MM.1S (cell line): ENCODE measurements at regions not wholly inside any gene's neighbourhood (a gene's known extent, or its start where the extent isn't known, plus 50 kb on each side); places are given as distances from the start of the nearest gene placed in this dataset.

Experiments
- DNase-seq: peaks from one replicate; pipeline ENCODE4 v3.0.0-alpha.2; 2015
- H2AFZ ChIP-seq: fragments of 300-600 bp; sonication (generic); 2 replicates; pipeline ENCODE4 v1.6.0; 2016; ENCODE audit warnings: antibody characterized with exemption, low read length
- H3F3A ChIP-seq: fragments of 300-600 bp; sonication (generic); 2 replicates; pipeline ENCODE4 v1.6.1; 2016; ENCODE audit warnings: mild to moderate bottlenecking, antibody characterized with exemption, low read length, moderate library complexity, mixed read lengths; ENCODE audit not compliant: insufficient read depth
- H3K27ac ChIP-seq: fragments of 300-600 bp; sonication (generic); 2 replicates; pipeline ENCODE4 v1.5.1; 2016; ENCODE audit warnings: mild to moderate bottlenecking, low read length
- H3K27me3 ChIP-seq: fragments of 300-600 bp; sonication (generic); replicated peaks from 2 replicates; pipeline ENCODE4 v1.6.0; 2016; ENCODE audit warnings: low read length; ENCODE audit not compliant: insufficient read depth
- H3K36me3 ChIP-seq: fragments of 300-600 bp; sonication (generic); replicated peaks from 2 replicates; pipeline ENCODE4 v1.6.1; 2016; ENCODE audit warnings: mild to moderate bottlenecking, low read length, mixed read lengths; ENCODE audit not compliant: insufficient read depth
- H3K4me1 ChIP-seq: fragments of 300-600 bp; sonication (generic); 2 replicates; pipeline ENCODE4 v1.6.1; 2016; ENCODE audit warnings: low read length, mixed read lengths
- H3K4me2 ChIP-seq: fragments of 300-600 bp; sonication (generic); 2 replicates; pipeline ENCODE4 v1.6.0; 2016; ENCODE audit warnings: low read depth, low read length
- H3K4me3 ChIP-seq: fragments of 300-600 bp; sonication (generic); 2 replicates; pipeline ENCODE4 v1.5.1; 2016; ENCODE audit warnings: low read length, mixed read lengths
- H3K79me2 ChIP-seq: fragments of 300-600 bp; sonication (generic); 2 replicates; pipeline ENCODE4 v1.6.1; 2016; ENCODE audit warnings: mixed run types, low read length, mixed read lengths
- H3K9ac ChIP-seq: fragments of 300-600 bp; sonication (generic); 2 replicates; pipeline ENCODE4 v1.6.1; 2016; ENCODE audit warnings: low read length, mixed read lengths
- H3K9me2 ChIP-seq: fragments of 300-600 bp; sonication (generic); replicated peaks from 2 replicates; pipeline ENCODE4 v1.6.1; 2016; ENCODE audit warnings: mild to moderate bottlenecking, low read length, mixed read lengths; ENCODE audit not compliant: insufficient read depth
- H3K9me3 ChIP-seq: fragments of 300-600 bp; sonication (generic); replicated peaks from 2 replicates; pipeline ENCODE4 v1.6.1; 2016; ENCODE audit warnings: mild to moderate bottlenecking, low read length, mixed read lengths; ENCODE audit not compliant: insufficient read depth
- H4K20me1 ChIP-seq: fragments of 300-600 bp; sonication (generic); 2 replicates; pipeline ENCODE4 v1.6.1; 2016; ENCODE audit warnings: mild to moderate bottlenecking, low read length, moderate library complexity, mixed read lengths; ENCODE audit not compliant: insufficient read depth
- EZH2 ChIP-seq: fragments of 300-600 bp; sonication (generic); optimal IDR thresholded peaks from 2 replicates; pipeline ENCODE3; 2017; ENCODE audit warnings: low read depth, mild to moderate bottlenecking, antibody characterized with exemption, low read length, mixed read lengths
- EZH2phosphoT487 ChIP-seq: fragments of 300-600 bp; sonication (generic); IDR thresholded peaks from 2 replicates; pipeline ENCODE4 v1.6.1; 2018; ENCODE audit warnings: antibody characterized with exemption, low read length
- TF ChIP-seq, protein P1 (sequence below): fragments of 300-600 bp; sonication (generic); IDR thresholded peaks from 2 replicates; pipeline ENCODE4 v1.5.1; 2016; ENCODE audit warnings: antibody characterized with exemption, low read length, mixed read lengths

DNA sequence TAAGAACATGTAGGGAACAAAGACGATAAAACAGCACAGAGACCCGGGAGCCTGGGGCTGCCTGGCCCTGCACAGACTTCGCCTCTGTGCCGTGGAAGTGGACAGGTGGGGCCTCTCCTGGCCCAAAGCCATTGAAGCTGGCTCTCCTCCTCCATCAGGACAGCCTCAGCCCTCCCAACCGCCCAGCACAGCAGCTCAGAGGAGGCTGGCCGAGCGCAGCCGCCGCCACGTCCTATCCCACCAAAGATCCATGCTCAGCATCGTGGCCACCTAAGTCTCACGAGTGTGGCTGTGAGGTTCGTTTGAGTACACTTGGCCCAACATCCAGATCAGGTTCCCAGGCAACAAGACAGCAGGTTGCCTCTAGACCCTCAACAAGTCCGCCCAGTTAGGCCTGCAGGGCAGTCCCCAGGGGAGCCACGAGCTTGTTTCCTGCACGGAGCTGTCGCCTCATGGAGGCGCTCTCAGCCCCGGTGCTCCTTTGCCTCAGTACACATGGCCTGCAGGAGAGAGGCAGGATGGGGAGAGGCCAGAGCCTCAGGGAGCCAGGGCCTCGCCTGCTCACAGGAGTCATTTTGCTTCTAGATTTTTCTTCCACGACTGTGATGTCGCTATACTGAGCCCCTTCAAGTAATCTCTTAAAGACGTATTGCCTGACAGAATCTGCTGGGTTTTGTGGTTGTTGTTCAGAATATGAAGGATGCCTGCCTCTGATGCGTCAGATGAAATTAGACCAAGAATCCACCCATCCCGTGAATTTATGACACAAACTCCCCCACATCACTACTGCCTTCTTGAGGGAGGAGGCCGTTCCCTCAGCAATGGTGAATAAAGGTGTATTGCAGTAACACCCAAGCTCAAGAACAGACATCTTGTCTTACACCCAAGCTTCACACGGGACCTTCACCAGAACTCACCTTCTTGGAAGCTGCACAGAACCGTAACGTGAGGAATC, 102.7 kb downstream of the RNASET2 start:
- no peaks in the 10 kb centered on the region for H3K9me2 ChIP-seq
- H3K36me3 ChIP-seq: no peaks in the 10 kb centered on the region
- no peak overlapping the region for H3K4me2 ChIP-seq
- TF ChIP-seq, protein P1, sequence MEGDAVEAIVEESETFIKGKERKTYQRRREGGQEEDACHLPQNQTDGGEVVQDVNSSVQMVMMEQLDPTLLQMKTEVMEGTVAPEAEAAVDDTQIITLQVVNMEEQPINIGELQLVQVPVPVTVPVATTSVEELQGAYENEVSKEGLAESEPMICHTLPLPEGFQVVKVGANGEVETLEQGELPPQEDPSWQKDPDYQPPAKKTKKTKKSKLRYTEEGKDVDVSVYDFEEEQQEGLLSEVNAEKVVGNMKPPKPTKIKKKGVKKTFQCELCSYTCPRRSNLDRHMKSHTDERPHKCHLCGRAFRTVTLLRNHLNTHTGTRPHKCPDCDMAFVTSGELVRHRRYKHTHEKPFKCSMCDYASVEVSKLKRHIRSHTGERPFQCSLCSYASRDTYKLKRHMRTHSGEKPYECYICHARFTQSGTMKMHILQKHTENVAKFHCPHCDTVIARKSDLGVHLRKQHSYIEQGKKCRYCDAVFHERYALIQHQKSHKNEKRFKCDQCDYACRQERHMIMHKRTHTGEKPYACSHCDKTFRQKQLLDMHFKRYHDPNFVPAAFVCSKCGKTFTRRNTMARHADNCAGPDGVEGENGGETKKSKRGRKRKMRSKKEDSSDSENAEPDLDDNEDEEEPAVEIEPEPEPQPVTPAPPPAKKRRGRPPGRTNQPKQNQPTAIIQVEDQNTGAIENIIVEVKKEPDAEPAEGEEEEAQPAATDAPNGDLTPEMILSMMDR: no peak
- no peak for TF ChIP-seq EZH2phosphoT487
- no peak for TF ChIP-seq EZH2
- no peaks in the 10 kb centered on the region for H3K79me2 ChIP-seq
- H3K9ac ChIP-seq: no peak overlapping the region
- no peaks in the 10 kb centered on the region for H3K27me3 ChIP-seq
- H3K27ac ChIP-seq: no peak overlapping the region
- H3K9me3 ChIP-seq: no peaks in the 10 kb centered on the region
- H2AFZ ChIP-seq: no peak overlapping the region
- H4K20me1 ChIP-seq: no peaks in the 10 kb centered on the region
- no peak for DNase-seq
- H3K4me3 ChIP-seq: no peak overlapping the region
- no peaks in the 10 kb centered on the region for H3K4me1 ChIP-seq
- H3F3A ChIP-seq: no peaks in the 10 kb centered on the region

DNA sequence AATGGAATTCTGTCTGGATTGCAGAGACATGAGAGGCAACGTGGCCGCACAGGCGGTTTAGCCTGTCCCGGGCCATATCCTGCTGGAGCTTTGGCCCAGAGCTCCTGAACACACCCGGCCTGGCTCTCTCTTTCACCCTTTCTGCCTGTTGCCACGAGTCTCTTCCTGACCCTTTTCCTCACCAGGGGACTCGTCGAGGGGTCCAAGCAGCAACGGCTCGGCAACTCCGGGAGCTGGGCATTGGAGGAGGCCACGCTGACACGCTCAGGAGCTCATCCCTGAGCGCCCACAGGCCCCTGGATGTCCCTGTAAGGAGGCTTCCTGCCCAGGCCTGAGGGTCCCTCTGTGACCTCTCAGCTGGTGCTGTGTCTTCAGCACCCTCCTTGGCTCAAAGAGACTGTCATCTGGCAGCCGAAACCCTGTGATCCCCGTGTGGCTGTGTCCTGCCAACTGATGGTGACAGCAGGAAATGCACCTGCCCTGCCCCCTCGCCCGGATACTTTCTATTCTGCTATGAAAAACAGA, 103.8 kb downstream of the RNASET2 start:
- no peak overlapping the region for H3K27ac ChIP-seq
- H3K9me2 ChIP-seq: no peaks in the 10 kb centered on the region
- no peaks in the 10 kb centered on the region for H3K79me2 ChIP-seq
- H2AFZ ChIP-seq: no peak overlapping the region
- H3F3A ChIP-seq: no peaks in the 10 kb centered on the region
- H3K9ac ChIP-seq: no peak overlapping the region
- no peak overlapping the region for H3K4me2 ChIP-seq
- no peak for TF ChIP-seq EZH2phosphoT487
- TF ChIP-seq, protein P1: no peak
- TF ChIP-seq EZH2: no peak
- no peaks in the 10 kb centered on the region for H3K27me3 ChIP-seq
- H3K9me3 ChIP-seq: no peaks in the 10 kb centered on the region
- H4K20me1 ChIP-seq: no peaks in the 10 kb centered on the region
- no peaks in the 10 kb centered on the region for H3K4me1 ChIP-seq
- H3K36me3 ChIP-seq: no peaks in the 10 kb centered on the region
- DNase-seq: no peak
- no peak overlapping the region for H3K4me3 ChIP-seq

DNA sequence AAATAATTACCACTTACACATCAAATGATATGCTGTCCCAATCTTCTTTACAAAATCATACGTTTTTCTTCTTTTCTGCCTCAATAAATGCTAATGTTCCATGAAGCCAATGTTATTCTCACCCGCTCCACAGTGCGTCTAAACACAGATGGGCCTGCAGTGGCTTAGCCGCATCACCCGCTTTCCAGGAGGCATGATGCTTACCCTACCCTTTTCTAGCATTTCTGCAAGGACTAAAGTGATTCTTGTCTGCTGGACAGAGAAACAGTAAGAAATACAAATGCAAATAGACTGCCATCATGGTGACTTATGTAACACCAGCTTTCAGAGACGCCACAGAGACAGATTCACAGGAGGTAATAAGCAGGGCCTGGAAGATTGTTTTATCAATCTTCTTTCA, 104.4 kb downstream of the RNASET2 start:
- no peaks in the 10 kb centered on the region for H3K9me2 ChIP-seq
- no peak overlapping the region for H3K27ac ChIP-seq
- H2AFZ ChIP-seq: no peak overlapping the region
- H3K9me3 ChIP-seq: no peaks in the 10 kb centered on the region
- no peak for DNase-seq
- H3K4me3 ChIP-seq: no peak overlapping the region
- no peaks in the 10 kb centered on the region for H3F3A ChIP-seq
- H3K27me3 ChIP-seq: no peaks in the 10 kb centered on the region
- TF ChIP-seq, protein P1: no peak
- TF ChIP-seq EZH2phosphoT487: no peak
- TF ChIP-seq EZH2: no peak
- H3K36me3 ChIP-seq: no peaks in the 10 kb centered on the region
- H3K79me2 ChIP-seq: no peaks in the 10 kb centered on the region
- no peaks in the 10 kb centered on the region for H3K4me1 ChIP-seq
- no peaks in the 10 kb centered on the region for H4K20me1 ChIP-seq
- H3K9ac ChIP-seq: no peak overlapping the region
- H3K4me2 ChIP-seq: no peak overlapping the region
